ENCODE measurements at regions not wholly inside any gene's neighbourhood (a gene's known extent, or its start where the extent isn't known, plus 50 kb on each side); places are given as distances from the start of the nearest gene placed in this dataset.

- no peak for TF ChIP-seq SUZ12 (IDR thresholded peaks at IDR 0.05; ENCODE audit: extremely low read depth, insufficient read depth, insufficient read length)
- TF ChIP-seq ZNF274 (IDR thresholded peaks at IDR 0.05; ENCODE audit: low read depth, low read length): no peak
- no peak for TF ChIP-seq YY1 (IDR thresholded peaks at IDR 0.05; ENCODE audit: insufficient read depth, insufficient read length)
Observed at GRCh38 chr1:29395736-29396437, 159.6 kb downstream of the PTPRU start.

All from NT2/D1 (cell line).